Keratinocyte (primary cell): ENCODE measurements at regions not wholly inside any gene's neighbourhood (a gene's known extent, or its start where the extent isn't known, plus 50 kb on each side); places are given as distances from the start of the nearest gene placed in this dataset.

Source experiments
- EZH2 ChIP-seq: IDR thresholded peaks from one replicate; pipeline ENCODE4 v1.6.1; 2012; ENCODE audit warnings: inconsistent platforms, mild to moderate bottlenecking, low read length, moderate library complexity
- TF ChIP-seq, protein P1 (sequence below), 3 experiments: IDR thresholded peaks in 1 of 3; conservative IDR thresholded peaks in 1 of 3; optimal IDR thresholded peaks in 1 of 3; 2 replicates in 2 of 3; 3 replicates in 1 of 3; pipeline versions ENCODE3 to v1.5.1; 2011; ENCODE audit warnings: low read length in 3 of 3, mild to moderate bottlenecking in 3 of 3, moderate library complexity in 2 of 3, control low read depth in 1 of 3, inconsistent platforms in 1 of 3; ENCODE audit not compliant: insufficient read depth in 2 of 3; ENCODE audit errors: extremely low read depth in 1 of 3

DNA sequence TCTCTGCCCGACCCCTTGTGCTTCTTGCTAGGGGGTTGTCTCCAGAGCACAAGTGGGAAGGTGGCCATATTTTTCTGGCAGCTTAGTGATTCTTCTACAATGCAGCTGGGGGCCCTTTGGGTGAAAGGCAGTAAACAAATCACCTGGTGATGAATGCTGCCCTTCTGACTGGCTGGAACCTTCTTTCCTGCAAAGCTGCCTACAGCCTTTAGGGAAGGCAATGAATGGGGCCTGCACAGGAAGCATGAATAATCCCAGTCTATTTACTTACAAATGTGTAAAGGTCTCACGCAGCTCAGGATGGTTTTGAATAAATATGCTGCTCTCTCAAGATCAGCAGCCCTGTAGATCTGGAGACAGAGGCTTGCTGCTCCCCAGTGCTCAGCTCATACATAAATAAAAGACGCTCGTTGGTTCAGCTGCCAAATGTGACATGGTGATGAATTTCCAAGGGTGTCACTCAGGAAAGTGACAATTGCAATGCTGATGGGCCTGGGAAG lies 289.2 kb downstream of the TDRD15 start:
- TF ChIP-seq, protein P1, sequence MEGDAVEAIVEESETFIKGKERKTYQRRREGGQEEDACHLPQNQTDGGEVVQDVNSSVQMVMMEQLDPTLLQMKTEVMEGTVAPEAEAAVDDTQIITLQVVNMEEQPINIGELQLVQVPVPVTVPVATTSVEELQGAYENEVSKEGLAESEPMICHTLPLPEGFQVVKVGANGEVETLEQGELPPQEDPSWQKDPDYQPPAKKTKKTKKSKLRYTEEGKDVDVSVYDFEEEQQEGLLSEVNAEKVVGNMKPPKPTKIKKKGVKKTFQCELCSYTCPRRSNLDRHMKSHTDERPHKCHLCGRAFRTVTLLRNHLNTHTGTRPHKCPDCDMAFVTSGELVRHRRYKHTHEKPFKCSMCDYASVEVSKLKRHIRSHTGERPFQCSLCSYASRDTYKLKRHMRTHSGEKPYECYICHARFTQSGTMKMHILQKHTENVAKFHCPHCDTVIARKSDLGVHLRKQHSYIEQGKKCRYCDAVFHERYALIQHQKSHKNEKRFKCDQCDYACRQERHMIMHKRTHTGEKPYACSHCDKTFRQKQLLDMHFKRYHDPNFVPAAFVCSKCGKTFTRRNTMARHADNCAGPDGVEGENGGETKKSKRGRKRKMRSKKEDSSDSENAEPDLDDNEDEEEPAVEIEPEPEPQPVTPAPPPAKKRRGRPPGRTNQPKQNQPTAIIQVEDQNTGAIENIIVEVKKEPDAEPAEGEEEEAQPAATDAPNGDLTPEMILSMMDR (optimal IDR thresholded peaks at IDR 0.05 in 1 of 3, IDR thresholded peaks at IDR 0.05 in 1 of 3, conservative IDR thresholded peaks at IDR 0.05 in 1 of 3; ENCODE audit: extremely low read depth in 1 of 3, insufficient read depth in 2 of 3, low read length in 3 of 3): no peak
- no peak for TF ChIP-seq EZH2
